NCI-H2171 (cell line): ENCODE measurements at regions not wholly inside any gene's neighbourhood (a gene's known extent, or its start where the extent isn't known, plus 50 kb on each side); places are given as distances from the start of the nearest gene placed in this dataset.

ENCODE experiments used
- DNase-seq: peaks from one replicate; lab custom pipeline; 2025; lab: John Stamatoyannopoulos, UW

DNA sequence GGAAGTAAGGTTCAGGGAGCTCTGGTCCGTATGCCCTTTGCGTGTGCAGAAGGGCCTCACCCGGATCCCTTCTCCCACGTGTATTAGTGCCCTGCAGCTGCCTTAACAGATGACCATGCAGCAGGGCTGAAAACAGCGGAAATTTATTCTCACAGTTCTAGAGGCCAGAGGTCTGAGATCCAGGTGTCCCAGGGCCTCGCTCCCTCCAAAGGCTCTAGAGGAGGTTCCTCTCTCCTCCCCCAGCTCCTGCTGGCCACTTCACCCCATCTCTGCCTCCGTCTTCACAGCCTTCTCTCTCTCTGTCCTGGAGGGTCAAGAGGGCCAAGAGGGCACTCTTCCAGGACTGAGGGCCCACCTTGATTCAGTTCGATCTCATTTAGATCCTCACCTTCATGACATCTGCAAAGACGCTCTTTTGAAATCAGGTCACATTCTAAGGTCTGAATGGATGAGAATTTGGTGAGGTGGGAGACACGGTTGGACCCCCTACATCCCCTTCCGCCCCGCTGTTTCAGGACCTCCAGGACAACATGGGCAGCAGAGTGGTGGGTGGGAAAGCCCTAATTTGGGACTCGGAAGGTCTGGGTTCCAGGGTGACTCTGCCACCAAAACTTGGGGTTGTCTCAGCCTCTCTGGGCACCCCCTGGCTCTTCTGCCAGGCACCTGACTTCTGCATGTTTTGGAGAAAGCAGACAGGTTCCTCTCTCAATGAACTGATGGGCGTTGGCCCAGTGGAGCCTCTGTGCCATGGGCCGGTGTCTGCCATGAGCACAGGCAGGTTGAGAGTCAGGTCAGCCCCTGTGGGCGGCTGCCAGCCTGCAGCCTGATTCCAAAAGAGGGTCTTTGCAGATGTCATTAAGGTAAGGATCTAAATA lies 361.2 kb downstream of the SEC14L1 start:
- DNase-seq: no peak

DNA sequence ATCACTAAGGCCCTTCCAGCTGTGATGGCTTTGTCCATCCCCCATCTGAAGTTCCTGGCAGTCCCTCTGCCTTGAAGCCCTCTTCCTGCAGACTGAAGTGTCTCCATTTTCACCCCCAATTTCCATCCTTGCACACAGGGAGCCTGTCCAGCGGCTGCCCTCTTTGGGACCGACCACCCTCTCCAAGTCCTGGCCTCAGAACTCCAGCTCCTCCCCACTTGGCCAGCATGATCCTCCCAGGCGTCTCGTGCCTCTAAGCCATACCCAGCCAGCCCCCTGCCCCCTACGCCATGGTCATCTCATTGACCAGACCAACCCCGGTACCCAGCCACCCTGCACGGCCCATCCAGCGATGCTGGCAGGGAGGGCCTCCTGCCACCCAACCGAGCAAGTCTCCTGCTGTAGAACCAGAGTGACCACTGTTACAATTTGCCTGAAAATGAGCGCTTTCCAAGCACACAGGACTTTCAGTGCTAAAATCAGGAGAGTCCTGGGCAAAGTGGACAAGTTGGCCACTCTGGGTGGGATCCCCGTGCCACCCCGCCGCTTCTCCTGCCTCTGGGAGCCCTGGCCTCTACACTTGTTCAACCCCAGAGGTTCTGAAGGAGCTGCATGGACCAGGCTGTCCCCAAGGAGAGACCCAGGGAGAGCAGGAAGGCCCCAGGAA lies 362.0 kb downstream of the SEC14L1 start:
- DNase-seq: no peak

DNA sequence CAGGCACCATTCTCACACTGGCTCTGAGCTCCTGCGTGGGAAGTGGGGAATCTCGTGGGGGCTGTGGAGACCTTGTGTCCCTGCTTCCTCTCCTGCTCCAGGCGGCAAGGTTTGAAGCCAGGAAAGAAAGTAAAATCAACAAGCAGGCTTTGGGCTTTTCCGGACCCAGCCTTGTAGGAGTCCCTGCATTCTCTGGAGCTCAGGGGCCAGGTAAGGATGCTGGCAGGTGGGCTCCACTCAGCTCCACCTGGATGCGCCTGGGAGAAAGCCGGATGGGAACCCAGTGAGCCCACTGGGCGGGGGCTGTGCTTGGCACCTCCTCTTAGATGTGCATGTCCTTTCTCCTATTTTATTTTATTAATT lies 362.5 kb downstream of the SEC14L1 start:
- no peak for DNase-seq

DNA sequence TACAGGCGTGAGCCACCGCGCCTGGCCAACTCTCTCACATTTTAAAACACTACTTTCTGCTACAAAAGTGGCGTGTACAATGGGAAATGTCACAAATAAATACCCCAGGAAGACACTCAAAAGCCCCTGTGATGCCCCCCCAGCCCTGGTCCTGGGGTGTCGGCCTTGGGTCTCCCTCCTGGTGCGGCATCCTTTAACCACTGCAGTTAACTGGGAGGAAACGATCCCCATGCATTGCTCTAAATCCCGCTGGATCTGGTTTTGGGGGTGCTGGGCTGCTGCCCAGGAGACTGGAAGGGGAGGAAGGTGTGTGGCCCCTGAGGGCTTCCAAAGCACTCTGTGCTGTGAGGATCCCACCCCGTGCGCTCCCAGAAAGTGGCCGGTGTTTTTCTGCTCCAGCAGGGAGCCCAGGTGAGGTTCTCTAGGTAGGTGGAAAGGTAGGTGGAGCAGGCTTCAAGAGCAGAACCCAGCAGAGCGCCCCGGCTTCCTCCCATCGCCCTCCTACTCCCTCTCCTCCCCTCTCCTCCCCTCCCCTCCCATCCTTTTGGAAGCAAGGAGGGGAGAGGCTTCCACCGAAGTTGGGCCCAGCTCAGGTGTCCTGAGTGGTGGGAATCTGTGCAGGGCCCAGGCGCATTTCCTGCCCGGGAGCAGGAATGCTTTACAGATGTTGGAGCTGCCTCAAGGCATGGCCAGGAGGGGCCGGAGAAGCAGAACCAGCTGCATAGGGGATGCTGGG lies 363.3 kb downstream of the SEC14L1 start:
- DNase-seq: no peak

DNA sequence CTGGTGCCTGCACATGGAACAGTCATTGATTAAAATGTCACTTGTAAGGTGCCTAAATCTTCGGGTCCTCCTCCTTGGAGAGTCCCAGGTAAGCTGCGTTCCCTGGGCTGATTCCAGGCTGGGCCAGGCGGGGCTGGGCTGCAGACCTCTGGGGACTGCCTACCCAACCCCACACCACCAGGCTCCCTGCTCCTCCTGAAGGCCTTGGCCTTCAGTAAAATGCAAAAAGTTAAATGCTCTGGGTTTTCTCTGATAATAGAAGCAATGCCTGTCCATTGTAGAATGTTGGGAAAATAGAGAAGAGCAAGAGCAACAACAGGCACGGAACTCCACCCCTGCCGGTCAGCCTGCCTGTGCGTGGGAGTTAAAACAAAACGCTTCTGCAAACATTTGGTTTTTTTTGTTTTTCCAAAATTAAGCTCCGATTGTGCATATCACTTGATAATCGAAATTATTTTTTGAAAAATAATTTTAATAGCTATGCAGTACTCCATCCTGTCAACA lies 363.9 kb downstream of the SEC14L1 start:
- DNase-seq: no peak

DNA sequence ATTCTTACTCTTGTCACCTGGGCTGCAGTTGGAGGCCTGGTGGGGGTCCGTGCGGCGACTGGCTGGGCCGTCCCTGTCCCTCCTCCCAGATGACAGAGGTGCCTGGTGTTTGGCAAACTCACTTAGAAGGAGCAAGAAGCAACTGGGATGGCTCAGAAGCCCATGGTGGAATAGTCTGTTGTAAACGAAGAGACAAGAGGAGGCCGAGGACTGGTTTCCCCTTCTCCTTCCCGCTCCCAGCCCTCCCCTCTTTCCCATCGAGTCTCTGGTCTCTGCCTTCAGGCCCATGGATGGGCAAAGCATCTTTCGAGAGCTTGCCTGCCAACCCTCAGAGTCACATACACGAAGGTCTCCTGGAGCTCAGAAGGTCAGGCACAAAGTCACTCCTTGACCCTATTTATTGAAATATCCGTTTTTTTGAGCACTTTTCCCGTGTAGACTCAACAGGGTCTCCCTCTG lies 364.4 kb downstream of the SEC14L1 start:
- no peak for DNase-seq

DNA sequence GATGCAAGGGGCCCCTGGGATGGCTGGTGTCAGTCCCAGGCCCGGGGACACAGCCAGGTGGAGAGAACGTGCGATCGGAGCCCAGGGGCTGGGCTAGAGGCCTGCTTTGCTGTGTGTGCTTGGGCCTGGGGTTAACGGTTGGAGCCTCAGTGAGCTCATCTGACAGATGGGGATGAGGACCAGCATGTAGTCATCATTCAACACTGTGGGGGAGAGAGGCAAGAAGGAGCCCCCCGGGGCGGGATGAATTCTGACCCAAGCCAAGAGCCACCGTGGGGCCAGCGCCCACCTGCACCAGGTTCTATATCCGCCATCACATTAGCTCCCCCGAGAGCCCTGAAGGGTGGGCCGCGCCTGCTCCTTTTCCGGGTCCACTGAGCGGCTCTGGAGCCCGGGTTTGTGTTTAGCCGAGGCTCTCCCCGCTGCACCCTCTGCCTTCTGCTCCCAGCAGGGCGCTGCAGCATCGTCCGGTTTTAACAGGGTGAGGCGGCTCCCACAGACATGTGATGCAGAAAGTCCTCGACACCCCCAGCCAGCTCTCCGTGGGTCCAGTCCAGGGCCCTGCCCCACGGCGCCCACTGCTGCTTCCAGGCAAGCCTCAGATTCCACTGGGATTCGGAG lies 365.7 kb downstream of the SEC14L1 start:
- no peak for DNase-seq

DNA sequence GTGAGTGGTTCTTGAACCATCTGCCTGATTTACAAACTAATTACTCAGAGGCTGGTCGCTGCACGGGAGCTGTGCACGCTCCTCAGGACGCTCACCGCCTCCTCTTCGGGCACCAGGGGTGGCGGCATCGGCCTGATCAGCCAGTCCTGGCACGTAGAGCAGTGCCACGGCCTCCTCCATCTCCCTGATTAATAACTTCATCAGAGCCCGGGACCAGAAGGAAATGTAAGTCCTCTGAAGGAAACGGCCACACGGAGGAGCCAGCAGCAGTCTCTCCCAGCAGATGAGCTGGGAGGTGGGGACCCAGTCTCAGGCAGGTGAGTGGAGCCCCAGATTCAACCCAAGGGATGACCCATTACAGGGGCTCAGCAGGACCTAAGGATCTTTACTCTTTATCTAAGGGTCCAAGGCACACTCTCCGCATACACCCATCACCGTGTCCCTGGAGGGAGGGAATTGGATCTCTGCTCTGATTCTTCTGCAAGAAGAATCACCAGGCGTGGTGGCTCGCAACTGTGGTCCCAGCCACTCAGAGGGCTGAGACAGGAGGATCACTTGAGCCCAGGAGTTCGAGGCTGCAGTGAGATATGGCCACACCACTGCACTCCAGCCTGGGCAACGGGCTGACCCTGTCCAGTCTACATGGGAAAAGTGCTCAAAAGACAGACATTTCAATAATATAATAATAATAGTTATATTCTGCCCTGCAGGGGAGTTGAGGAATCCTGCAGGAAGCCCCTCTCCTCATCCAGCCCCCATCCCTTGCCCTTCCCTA lies 366.5 kb downstream of the SEC14L1 start:
- DNase-seq: no peak

DNA sequence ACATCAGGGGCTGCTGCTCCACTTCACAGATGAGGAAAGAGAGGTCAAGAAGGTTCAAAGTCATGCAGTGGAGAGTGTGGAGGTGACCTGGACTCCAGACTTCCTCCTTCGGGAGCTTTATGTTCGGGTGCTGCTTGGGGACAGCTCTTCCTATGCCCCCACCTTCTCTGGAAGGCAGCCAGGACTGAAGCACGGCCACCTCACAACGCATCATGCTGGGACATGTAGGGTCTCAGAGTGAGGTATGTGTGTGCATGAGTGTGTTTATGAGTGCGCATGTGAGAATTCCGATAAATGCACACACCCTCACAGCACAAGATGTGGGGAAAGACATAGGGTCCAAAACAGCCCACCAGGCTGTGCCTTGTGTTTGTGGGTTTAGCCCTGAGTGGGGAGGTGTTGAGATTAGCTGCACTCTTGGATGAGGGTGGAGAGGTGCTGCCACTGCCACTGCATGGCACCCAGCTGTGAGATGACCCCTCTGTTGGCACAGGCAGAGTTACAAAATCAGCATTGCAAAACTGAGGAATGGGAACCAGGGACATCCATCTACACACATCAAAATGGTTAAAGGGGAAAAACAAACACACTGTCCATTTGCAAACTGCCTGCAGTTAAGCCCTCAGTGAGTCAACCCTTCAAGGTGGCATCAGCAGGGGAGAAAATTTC lies 367.4 kb downstream of the SEC14L1 start:
- DNase-seq: no peak

DNA sequence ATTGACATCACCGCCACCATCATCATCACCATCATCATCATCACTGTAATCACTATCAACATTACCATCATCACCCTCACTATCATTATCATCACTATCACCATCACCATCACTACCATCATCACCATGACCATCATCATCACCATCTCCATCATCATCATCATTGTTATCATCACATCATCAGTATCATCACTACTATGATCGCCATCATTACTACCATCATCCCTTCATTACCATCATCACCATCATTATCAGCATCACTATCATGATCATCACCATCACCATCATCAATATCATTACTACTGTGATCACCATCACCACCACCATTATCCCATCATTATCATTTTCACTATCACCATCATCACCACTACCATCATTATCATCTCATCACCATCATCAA lies 368.3 kb downstream of the SEC14L1 start:
- DNase-seq: no peak

DNA sequence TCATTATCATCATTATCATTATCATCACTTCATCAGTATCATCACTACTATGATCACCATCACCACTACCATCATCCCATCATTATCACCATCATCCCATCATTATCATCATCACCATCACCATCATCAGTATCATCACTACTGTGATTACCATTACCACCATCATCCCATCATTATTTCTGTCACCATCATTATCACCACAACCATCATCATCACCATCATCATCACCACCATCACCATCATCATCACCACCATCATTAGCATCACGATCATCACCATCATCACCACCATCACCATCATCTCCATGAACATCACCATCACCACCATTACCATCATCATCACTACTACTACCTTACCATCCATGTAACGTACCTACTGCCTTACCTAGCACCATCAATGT lies 368.8 kb downstream of the SEC14L1 start:
- DNase-seq: no peak

DNA sequence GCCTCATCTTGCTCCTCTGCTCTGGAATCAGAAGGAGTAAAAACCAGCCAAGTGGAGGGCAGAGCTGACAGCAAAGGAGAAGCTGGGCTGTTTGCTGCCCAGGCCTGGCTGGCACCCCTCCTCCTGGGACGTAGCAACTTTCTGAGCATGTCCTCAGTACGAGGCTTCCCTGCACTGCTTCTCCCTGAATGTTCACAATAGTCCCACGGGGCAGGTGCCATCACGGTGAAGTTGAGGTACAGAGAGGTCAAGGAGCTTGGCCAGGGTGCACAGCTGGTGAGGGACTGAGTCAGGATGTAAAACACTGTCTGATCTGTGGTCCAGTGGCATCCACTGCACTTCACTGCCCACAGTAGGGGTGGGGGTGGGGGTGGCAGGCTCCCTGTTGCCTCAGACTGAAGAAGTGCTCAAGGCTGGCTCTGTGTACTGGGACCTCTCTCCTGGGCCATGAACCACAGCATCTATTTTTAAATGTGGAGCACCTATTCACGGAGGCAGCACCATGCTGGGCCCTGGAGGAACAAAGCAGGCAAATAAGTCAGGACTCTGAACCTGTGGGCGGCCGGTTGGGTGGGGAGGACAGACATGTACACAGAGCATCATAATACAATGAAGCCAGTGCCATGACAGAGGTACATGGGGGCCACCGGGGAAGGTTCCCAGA lies 369.5 kb downstream of the SEC14L1 start:
- no peak for DNase-seq

DNA sequence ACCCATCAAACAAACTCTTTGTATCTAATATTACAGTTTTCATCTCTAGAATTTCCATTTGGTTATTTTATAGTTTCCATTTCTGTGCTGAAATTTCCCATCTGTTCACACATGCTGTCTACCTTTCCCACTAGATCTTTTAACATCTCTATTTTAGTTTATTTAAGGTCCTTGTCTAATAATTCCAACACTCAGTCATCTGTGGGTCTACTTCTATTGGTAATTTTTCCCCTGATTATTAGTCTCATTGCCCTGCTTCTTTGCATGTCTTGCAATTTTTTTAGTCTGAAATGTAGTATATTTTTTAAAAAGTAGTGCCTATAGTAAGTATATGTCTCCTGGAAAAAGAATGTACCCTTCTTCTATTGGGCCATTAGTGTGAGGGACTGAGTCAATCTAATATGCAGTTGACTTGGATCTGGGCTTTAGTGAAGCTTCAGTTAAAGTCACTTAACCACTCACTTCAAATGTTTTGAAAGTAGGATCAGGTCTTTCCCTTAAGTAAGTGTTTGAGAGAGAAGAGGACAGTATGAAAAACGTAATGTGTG lies 370.8 kb downstream of the SEC14L1 start:
- no peak for DNase-seq

DNA sequence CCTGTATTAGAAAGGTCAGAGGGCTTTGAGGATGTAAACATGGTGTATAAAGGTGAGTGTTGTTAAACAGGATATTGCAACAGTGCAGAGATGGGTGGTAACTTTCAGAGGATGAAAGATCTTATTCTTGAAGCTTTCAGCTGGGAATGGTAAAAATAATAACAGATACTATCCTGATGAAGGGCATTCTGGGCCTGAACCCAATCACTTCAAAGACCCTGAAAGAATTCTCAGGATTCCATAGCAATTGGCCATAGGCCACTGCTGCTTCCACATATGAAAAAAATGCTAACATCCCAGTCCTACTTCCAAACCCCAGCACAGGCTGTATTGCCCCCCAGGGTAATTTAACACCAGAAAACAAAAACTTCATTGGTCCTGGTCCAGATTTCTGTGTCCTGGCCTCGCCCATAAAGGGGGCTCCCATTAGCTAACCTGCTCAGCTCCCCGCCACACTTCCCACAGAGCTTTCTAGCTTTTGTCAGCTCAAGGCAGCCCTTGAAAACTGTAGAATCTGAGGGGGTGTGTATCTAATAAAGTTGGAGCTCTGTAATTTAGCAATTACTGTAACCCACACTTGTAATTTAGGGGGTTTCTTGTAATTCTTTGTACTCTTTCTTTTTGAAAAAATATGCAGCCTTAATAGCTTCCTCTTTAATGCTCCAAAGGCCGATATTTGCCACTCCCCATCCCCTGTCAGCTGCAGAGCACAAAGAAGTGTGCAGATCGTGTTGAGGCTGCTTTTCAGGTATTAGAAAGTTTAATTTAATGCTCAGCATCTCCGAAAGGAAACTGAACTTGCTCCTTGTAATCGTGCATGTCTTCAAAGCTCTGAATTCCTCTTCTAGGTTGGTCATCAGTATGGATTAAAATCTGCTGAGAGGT lies 371.5 kb downstream of the SEC14L1 start:
- no peak for DNase-seq

DNA sequence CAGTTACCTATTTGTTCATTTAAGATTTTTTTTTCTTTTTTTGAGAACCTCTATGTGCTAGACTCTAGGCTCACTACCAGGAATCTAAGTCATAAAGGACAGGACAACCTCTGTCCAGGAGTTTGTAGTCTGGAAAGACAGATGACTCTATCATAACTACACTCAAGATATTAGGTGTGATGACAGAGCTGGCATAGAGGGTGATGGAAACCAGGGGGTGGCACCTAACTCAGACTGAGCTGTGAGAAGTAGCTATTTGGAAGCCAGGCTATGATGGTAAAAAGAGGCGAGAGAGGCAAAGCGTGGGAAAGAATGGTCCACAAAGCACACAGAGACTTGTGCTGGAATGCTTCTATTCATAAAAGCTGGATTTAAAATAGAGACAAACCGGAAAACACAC lies 372.3 kb downstream of the SEC14L1 start:
- no peak for DNase-seq

DNA sequence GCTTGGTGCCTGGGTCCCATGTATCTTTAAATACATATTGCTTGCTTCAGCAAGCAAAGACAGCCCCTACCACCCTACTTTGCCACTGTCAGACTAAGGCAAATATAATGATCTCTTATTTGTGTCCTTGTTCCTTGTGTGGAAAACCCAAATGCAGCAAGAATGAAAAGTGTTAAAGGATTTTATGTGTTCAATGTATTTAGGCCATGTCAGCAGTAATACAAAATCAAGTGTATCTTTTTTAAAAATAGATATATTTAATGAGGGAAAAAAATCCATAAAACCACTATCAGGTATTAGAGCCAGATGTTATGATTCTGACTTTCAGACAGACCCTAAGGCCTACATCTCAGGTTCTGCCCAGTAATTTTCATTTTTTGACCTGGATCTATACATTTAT lies 374.5 kb downstream of the SEC14L1 start:
- no peak for DNase-seq

DNA sequence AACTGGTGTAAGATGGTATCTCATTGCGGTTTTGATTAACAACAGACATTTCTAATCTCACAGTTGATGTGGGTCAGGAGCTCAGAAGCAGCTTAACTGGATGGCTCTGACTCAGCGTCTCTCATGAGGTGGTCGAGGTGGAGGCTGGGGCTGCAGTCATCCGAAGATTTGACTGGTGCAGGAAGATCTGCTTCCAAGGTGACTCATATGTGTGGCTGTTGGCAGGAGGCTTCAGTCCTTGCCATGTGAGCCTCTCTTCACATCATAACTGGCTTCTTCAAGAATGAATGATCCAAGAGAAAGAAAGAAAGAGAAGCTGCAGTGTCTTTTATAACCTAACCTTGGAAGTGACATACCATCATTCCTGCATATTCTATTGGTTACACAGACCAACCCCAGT lies 376.1 kb downstream of the SEC14L1 start:
- no peak for DNase-seq

DNA sequence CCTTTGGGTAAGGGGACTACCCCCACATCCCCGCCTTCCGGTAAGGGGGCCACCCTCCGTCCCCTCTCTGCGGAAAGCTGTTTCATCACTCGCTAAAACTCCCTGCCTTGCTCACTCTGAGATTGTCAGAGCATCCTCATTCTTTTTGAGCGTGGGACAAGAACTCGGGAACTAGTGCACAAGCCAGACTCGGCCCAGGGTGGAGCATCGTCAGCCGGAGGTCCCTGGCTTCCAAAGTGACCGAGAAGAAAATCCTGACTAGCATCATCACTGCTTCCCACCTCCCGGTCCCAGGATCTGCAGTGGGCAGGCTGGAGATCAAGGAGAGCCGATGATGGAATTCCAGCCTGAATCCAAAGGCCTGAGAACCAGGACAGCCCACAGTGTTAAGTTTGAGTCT lies 380.3 kb downstream of the SEC14L1 start:
- DNase-seq: no peak

DNA sequence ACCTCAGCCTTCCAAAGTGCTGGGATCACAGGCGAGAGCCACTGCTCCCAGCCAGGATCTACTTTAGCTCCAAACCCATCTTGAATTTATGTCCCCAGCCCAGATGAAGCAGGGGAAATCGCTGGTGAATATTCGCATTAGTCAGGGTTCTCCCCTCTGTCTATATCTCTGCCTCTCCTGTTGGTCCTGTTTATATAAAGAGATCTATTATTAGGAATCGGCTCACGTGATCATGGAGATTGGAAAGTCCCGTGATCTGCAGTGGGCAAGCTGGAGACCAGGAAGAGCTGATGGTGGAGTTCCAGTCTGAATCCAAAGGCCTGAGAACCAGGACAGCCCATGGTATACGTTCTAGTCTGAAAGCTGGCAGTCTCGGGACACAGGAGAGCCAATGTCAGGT lies 382.8 kb downstream of the SEC14L1 start:
- DNase-seq: no peak
